Prostate gland (tissue), 2 donors: ENCODE measurements at regions not wholly inside any gene's neighbourhood (a gene's known extent, or its start where the extent isn't known, plus 50 kb on each side); places are given as distances from the start of the nearest gene placed in this dataset.

ENCODE experiments used
- CTCF ChIP-seq, 4 experiments: fragments of 200-600 bp in 2 of 4; fragments of 450-650 bp in 2 of 4; sonication (generic) in 2 of 4; IDR thresholded peaks; 1 replicate in 3 of 4; 2 replicates in 1 of 4; pipeline ENCODE4 v1.5.1; 2016 to 2019; ENCODE audit warnings: antibody characterized with exemption in 4 of 4, mild to moderate bottlenecking in 2 of 4, moderate library complexity in 2 of 4
- POLR2A ChIP-seq: fragments of 450-650 bp; IDR thresholded peaks from one replicate; pipeline ENCODE4 v1.6.1; 2016; ENCODE audit warnings: antibody characterized with exemption, mild to moderate bottlenecking
- POLR2AphosphoS5 ChIP-seq: sonication (generic); formaldehyde crosslinking; IDR thresholded peaks from one replicate; pipeline ENCODE4 v1.6.1; 2017; ENCODE audit warnings: antibody characterized with exemption

- TF ChIP-seq CTCF (IDR thresholded peaks at IDR 0.05), result no peak
- TF ChIP-seq POLR2A, result no peak
- TF ChIP-seq POLR2AphosphoS5, result no peak
Observed at GRCh38 chr19:30131246-30131645, 189.2 kb downstream of the URI1 start.
